CD8-positive, alpha-beta memory T cell (primary cell): ENCODE measurements at regions not wholly inside any gene's neighbourhood (a gene's known extent, or its start where the extent isn't known, plus 50 kb on each side); places are given as distances from the start of the nearest gene placed in this dataset.
A peak's percentile ranks its signal among the peaks of the same experiment; 100 is the strongest.

ENCODE experiments used
- CTCF ChIA-PET: fragments of 350-600 bp; sonication (Branson Sonifier 250); formaldehyde crosslinking; loops from one replicate; lab custom pipeline; 2021; ENCODE audit warnings: antibody characterized with exemption; lab: Charles Lee
- POLR2A ChIA-PET: fragments of 350-600 bp; sonication (Branson Sonifier 250); formaldehyde crosslinking; loops from one replicate; lab custom pipeline; 2021; ENCODE audit warnings: antibody characterized with exemption; lab: Charles Lee
- DNase-seq, 5 donors: peaks; one replicate each; pipeline versions ENCODE4 v3.0.0 to v3.0.0-alpha.2; 2020 to 2022; ENCODE audit warnings: mixed read lengths in 1 of 5
- H3K27ac ChIP-seq: one replicate; pipeline ENCODE4 v1.7.0; 2013; ENCODE audit warnings: low read depth, mild to moderate bottlenecking, low read length, moderate library complexity
- H3K27me3 ChIP-seq: 2 replicates; pipeline ENCODE4 v1.7.0; 2013; ENCODE audit warnings: low read length, mild to moderate bottlenecking; ENCODE audit not compliant: insufficient read depth, poor library complexity, severe bottlenecking
- H3K36me3 ChIP-seq: 2 replicates; pipeline ENCODE4 v1.7.0; 2013; ENCODE audit warnings: mild to moderate bottlenecking, low read length, moderate library complexity; ENCODE audit not compliant: insufficient read depth
- H3K4me1 ChIP-seq: 2 replicates; pipeline ENCODE4 v1.7.0; 2013; ENCODE audit warnings: mild to moderate bottlenecking, low read length, moderate library complexity; ENCODE audit not compliant: insufficient read depth
- H3K4me3 ChIP-seq: 2 replicates; pipeline ENCODE4 v1.7.0; 2013; ENCODE audit warnings: mild to moderate bottlenecking, low read length
- H3K9me3 ChIP-seq: 2 replicates; pipeline ENCODE4 v1.7.0; 2013; ENCODE audit warnings: mild to moderate bottlenecking, low read length
- H3K27ac Mint-ChIP-seq, 8 donors: one replicate each; pipeline ENCODE4 v1.8.0; 2020 to 2021; ENCODE audit warnings: mixed read lengths in 8 of 8, mild to moderate bottlenecking in 6 of 8, inconsistent platforms in 3 of 8, moderate library complexity in 3 of 8
- H3K27me3 Mint-ChIP-seq, 2 donors: one replicate each; pipeline ENCODE4 v1.8.0; 2020 to 2021; ENCODE audit warnings: mixed read lengths in 2 of 2, mild to moderate bottlenecking in 1 of 2, moderate library complexity in 1 of 2
- H3K36me3 Mint-ChIP-seq, 3 donors: one replicate each; pipeline ENCODE4 v1.8.0; 2020 to 2021; ENCODE audit warnings: mixed read lengths in 3 of 3, inconsistent platforms in 1 of 3, mild to moderate bottlenecking in 1 of 3
- H3K4me1 Mint-ChIP-seq, 3 donors: one replicate each; pipeline ENCODE4 v1.8.0; 2020 to 2021; ENCODE audit warnings: mixed read lengths in 3 of 3, inconsistent platforms in 1 of 3, mild to moderate bottlenecking in 1 of 3
- H3K4me3 Mint-ChIP-seq, 7 donors: one replicate each; pipeline ENCODE4 v1.8.0; 2020 to 2021; ENCODE audit warnings: mixed read lengths in 7 of 7, mild to moderate bottlenecking in 6 of 7, moderate library complexity in 4 of 7, inconsistent platforms in 2 of 7
- H3K9me3 Mint-ChIP-seq, 5 donors: one replicate each; pipeline ENCODE4 v1.8.0; 2020 to 2022; ENCODE audit warnings: mixed read lengths in 5 of 5, mild to moderate bottlenecking in 3 of 5, moderate library complexity in 2 of 5, inconsistent platforms in 1 of 5

DNA sequence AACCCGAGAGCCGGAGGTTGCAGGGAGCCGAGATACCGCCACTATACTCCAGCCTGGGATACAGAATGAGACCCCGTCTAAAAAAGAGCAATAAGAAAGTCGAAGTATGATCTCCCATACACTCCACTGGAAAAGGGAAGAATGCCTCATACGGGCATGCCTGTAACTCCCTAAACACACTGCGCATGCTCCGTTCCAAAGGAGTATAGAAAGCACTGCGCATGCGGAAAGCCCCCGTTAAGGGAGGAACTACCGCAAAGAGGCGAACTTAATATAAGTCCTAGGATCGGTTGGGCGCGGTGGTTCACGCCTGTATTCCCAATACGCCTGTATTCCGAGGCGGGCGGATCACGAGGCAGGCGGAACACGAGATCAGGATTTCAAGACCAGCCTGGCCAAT, 313.1 kb upstream of the ERCC4 start:
- CTCF ChIA-PET: no interaction called here
- no peaks in the 10 kb centered on the region for H3K4me1 Mint-ChIP-seq
- H3K27me3 ChIP-seq: no peaks in the 10 kb centered on the region

GRCh38 chr16:13607289-13607688, 312.7 kb upstream of the ERCC4 start:
- POLR2A ChIA-PET: no interaction called here

More for the DNA sequence above, 313.1 kb upstream of the ERCC4 start:
- Mint-ChIP-seq H3K9me3 (peaks cover 3 to 13% (median 9%) of the 10 kb centered on the region in 5 donors), H3K27me3 (peaks cover 0 to 1% of the 10 kb centered on the region in 2 donors), H3K36me3 (peaks cover 0 to 1% (median 0%) of the 10 kb centered on the region in 3 donors), H3K27ac (no peak overlapping the region), H3K4me3 (no peak overlapping the region)
- no peaks in the 10 kb centered on the region for H3K36me3 ChIP-seq
- H3K4me3 ChIP-seq: no peak overlapping the region
- no peak overlapping the region for H3K27ac ChIP-seq
- no peak for DNase-seq
- POLR2A ChIA-PET: no interaction called here
- H3K9me3 ChIP-seq: no peaks in the 10 kb centered on the region
- H3K4me1 ChIP-seq: no peaks in the 10 kb centered on the region

DNA sequence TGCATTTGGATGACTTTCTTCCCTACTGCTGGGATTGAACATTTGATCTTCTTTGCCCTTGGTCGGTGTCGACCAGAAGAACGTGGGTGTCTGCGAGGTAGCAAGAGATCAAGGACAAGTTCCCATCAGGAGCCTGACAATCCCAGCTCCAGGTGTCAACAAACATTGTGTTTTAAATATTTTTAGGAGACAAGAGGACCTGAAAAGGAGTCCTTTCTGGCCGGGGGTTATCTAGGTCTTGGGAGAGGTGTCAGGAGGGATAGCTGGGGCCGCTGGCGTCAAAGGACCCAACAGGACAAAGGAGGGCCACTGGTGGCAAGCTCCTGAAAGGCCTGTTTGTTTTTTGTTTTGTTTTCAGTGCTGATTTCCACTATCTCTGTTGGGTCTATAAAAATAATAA, 308.4 kb upstream of the ERCC4 start:
- no peaks in the 10 kb centered on the region for H3K4me1 ChIP-seq
- Mint-ChIP-seq H3K36me3 (peaks cover 0 to 1% (median 0%) of the 10 kb centered on the region in 3 donors), H3K27me3 (peaks cover 0 to 1% of the 10 kb centered on the region in 2 donors), H3K4me1 (no peaks in the 10 kb centered on the region), H3K27ac (no peak overlapping the region), H3K9me3 (peaks cover 3 to 13% (median 6%) of the 10 kb centered on the region in 5 donors), H3K4me3 (no peak overlapping the region)
- no peak overlapping the region for H3K27ac ChIP-seq
- no peaks in the 10 kb centered on the region for H3K9me3 ChIP-seq
- no peak overlapping the region for H3K4me3 ChIP-seq
- no peaks in the 10 kb centered on the region for H3K27me3 ChIP-seq
- no peaks in the 10 kb centered on the region for H3K36me3 ChIP-seq
- ChIA-PET POLR2A (no interaction called here), CTCF (no interaction called here)
- DNase-seq: no peak

More at GRCh38 chr16:13607289-13607688, 312.7 kb upstream of the ERCC4 start:
- no peaks in the 10 kb centered on the region for H3K9me3 ChIP-seq
- no peaks in the 10 kb centered on the region for H3K27me3 ChIP-seq
- CTCF ChIA-PET: no interaction called here
- no peak overlapping the region for H3K27ac ChIP-seq
- H3K4me1 ChIP-seq: no peaks in the 10 kb centered on the region
- H3K27ac Mint-ChIP-seq: peak overlapping the region in 1 of 8 donors; percentile 22
- H3K36me3 Mint-ChIP-seq: peaks cover 0 to 1% (median 0%) of the 10 kb centered on the region in 3 donors
- H3K4me3 Mint-ChIP-seq: no peak overlapping the region
- peaks cover 0 to 1% of the 10 kb centered on the region in 2 donors for H3K27me3 Mint-ChIP-seq
- DNase-seq: no peak
- H3K4me3 ChIP-seq: no peak overlapping the region
- H3K36me3 ChIP-seq: no peaks in the 10 kb centered on the region
- no peaks in the 10 kb centered on the region for H3K4me1 Mint-ChIP-seq
- H3K9me3 Mint-ChIP-seq: peaks cover 3 to 13% (median 10%) of the 10 kb centered on the region in 5 donors

DNA sequence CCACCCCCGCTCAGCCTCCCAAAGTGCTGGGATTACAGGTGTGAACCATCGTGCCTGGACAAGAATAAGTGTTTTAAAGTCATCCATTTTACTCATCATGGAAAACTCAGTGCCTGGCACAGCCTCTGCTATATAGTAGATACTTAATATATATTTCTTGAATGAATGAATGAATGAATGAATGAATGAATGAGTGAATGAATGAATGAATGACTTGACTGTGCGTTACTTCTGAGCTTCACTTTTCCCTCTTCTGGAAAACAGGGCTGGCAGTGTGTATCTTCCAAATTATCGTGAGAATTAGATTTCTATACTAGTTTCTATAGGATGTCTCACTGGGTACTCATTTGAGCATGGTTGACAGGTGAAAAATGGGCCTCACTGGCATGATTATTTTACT, 307.3 kb upstream of the ERCC4 start:
- Mint-ChIP-seq H3K4me1 (no peaks in the 10 kb centered on the region), H3K9me3 (peaks cover 3 to 12% (median 5%) of the 10 kb centered on the region in 5 donors), H3K4me3 (no peak overlapping the region), H3K27me3 (peaks cover 0 to 1% of the 10 kb centered on the region in 2 donors), H3K36me3 (peaks cover 0 to 1% (median 0%) of the 10 kb centered on the region in 3 donors), H3K27ac (no peak overlapping the region)
- no peaks in the 10 kb centered on the region for H3K27me3 ChIP-seq
- no peaks in the 10 kb centered on the region for H3K4me1 ChIP-seq
- DNase-seq: no peak
- H3K9me3 ChIP-seq: no peaks in the 10 kb centered on the region
- ChIA-PET CTCF (no interaction called here), POLR2A (no interaction called here)
- H3K27ac ChIP-seq: no peak overlapping the region
- H3K4me3 ChIP-seq: no peak overlapping the region
- H3K36me3 ChIP-seq: no peaks in the 10 kb centered on the region

GRCh38 chr16:13613165-13613564, 306.8 kb upstream of the ERCC4 start:
- DNase-seq: no peak
- Mint-ChIP-seq H3K4me1 (no peaks in the 10 kb centered on the region), H3K36me3 (peaks cover 0 to 1% (median 0%) of the 10 kb centered on the region in 3 donors), H3K27me3 (peaks cover 0 to 1% of the 10 kb centered on the region in 2 donors), H3K27ac (no peak overlapping the region), H3K4me3 (no peak overlapping the region), H3K9me3 (peaks cover 3 to 10% (median 5%) of the 10 kb centered on the region in 5 donors)
- POLR2A ChIA-PET: no interaction called here
- CTCF ChIA-PET: no interaction called here
- H3K36me3 ChIP-seq: no peaks in the 10 kb centered on the region
- H3K4me3 ChIP-seq: no peak overlapping the region
- H3K9me3 ChIP-seq: no peaks in the 10 kb centered on the region
- no peaks in the 10 kb centered on the region for H3K4me1 ChIP-seq
- no peaks in the 10 kb centered on the region for H3K27me3 ChIP-seq
- H3K27ac ChIP-seq: no peak overlapping the region

DNA sequence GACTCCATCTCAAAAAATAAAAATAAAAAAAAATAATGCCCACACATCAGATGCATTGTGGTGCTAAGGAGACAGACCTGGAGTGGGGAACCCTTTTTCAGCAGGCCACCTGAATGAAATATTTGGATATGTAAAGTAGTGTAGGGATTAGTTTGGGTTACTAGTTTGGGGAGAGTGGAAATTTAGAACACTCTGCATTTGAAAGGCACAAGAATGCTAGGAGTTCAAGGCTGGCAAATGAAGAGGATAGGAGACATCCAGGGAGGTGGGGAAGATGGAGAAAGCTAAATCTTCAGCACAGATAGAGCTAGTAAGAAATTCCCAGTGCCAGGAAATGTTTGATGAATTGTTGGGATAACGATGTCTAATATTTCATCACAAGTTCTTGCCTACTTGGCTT, 298.3 kb upstream of the ERCC4 start:
- no peaks in the 10 kb centered on the region for H3K27me3 Mint-ChIP-seq
- H3K4me3 ChIP-seq: no peak overlapping the region
- no peak overlapping the region for H3K27ac ChIP-seq
- peaks cover 0 to 4% (median 4%) of the 10 kb centered on the region in 5 donors for H3K9me3 Mint-ChIP-seq
- no peaks in the 10 kb centered on the region for H3K36me3 ChIP-seq
- no peaks in the 10 kb centered on the region for H3K9me3 ChIP-seq
- ChIA-PET POLR2A (no interaction called here), CTCF (no interaction called here)
- H3K4me3 Mint-ChIP-seq: no peak overlapping the region
- no peaks in the 10 kb centered on the region for H3K27me3 ChIP-seq
- H3K4me1 ChIP-seq: no peaks in the 10 kb centered on the region
- no peaks in the 10 kb centered on the region for H3K4me1 Mint-ChIP-seq
- no peak overlapping the region for H3K27ac Mint-ChIP-seq
- H3K36me3 Mint-ChIP-seq: no peaks in the 10 kb centered on the region
- DNase-seq: no peak

DNA sequence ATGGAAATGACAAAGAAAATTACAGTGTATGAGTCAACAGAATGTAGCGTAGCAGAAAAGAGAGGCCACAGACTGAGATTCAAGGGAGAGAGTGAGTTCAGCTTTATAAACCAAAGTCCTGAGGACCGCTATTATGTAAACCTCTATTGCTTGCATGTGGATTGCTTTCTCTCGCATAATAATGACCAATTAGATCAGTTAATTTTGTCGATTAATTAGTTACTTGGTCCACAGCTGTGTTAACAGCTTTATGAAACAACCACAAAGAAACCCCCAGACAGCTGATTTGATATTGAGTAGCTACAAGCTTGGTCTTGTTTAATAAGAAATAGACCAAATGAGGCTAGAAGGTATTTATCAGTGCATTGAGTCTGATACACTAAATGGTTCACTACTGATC, 291.8 kb upstream of the ERCC4 start:
- Mint-ChIP-seq H3K27me3 (no peaks in the 10 kb centered on the region), H3K9me3 (peaks cover 0 to 1% (median 0%) of the 10 kb centered on the region in 5 donors), H3K36me3 (no peaks in the 10 kb centered on the region), H3K4me1 (no peaks in the 10 kb centered on the region), H3K4me3 (no peak overlapping the region), H3K27ac (no peak overlapping the region)
- Histone ChIP-seq H3K4me3 (no peak overlapping the region), H3K27ac (no peak overlapping the region), H3K36me3 (no peaks in the 10 kb centered on the region), H3K4me1 (no peaks in the 10 kb centered on the region), H3K27me3 (no peaks in the 10 kb centered on the region), H3K9me3 (no peaks in the 10 kb centered on the region)
- DNase-seq: no peak
- ChIA-PET POLR2A (no interaction called here), CTCF (no interaction called here)

DNA sequence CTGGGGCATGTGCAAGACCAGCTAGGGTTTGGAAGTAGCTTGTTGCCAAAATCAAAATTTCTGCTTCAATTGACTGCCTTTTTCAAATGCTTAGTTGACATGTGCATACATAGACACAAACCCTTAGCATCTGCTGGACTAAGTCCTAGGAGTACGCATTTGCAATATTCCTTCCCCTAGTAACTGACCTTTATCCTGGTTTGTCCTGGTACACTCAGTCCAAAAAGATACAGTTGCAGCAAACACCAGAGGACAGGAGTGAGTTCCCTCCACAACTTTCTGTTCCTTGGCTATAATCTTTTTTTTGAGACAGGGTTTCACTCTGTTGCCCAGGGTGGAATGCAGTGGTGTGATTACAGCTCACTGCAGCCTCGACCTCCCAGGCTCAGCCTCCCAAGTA, 290.2 kb upstream of the ERCC4 start:
- H3K4me1 Mint-ChIP-seq: no peaks in the 10 kb centered on the region
- CTCF ChIA-PET: no interaction called here

More for the DNA sequence above, 290.2 kb upstream of the ERCC4 start:
- Histone ChIP-seq H3K4me1 (no peaks in the 10 kb centered on the region), H3K27me3 (no peaks in the 10 kb centered on the region), H3K27ac (no peak overlapping the region), H3K9me3 (no peaks in the 10 kb centered on the region), H3K36me3 (no peaks in the 10 kb centered on the region), H3K4me3 (no peak overlapping the region)
- Mint-ChIP-seq H3K9me3 (no peaks in the 10 kb centered on the region), H3K27ac (no peak overlapping the region), H3K4me3 (no peak overlapping the region), H3K36me3 (no peaks in the 10 kb centered on the region), H3K27me3 (no peaks in the 10 kb centered on the region)
- POLR2A ChIA-PET: no interaction called here
- no peak for DNase-seq
